ENCODE measurements at regions not wholly inside any gene's neighbourhood (a gene's known extent, or its start where the extent isn't known, plus 50 kb on each side); places are given as distances from the start of the nearest gene placed in this dataset.

GRCh38 chr14:100012478-100013327, 52.5 kb upstream of the EVL start:
- TF ChIP-seq CTCF (conservative IDR thresholded peaks at IDR 0.05; ENCODE audit: low read depth, low read length) = no peak
- no peak for DNase-seq (ENCODE audit: low read depth)

GRCh38 chr14:100015251-100015655, 50.0 kb upstream of the EVL start:
- DNase-seq (ENCODE audit: low read depth) = no peak
- H3K4me3 ChIP-seq (ENCODE audit: low read length) = no peak overlapping the region
- no peak for TF ChIP-seq CTCF (conservative IDR thresholded peaks at IDR 0.05; ENCODE audit: low read depth, low read length)

More at GRCh38 chr14:100012478-100013327, 52.5 kb upstream of the EVL start:
- H3K4me3 ChIP-seq (ENCODE audit: low read length) = no peak overlapping the region
